ENCODE measurements at regions not wholly inside any gene's neighbourhood (a gene's known extent, or its start where the extent isn't known, plus 50 kb on each side); places are given as distances from the start of the nearest gene placed in this dataset.
"Not testable (repeated sequence)": the region's sequence is repeated elsewhere in the genome, so short reads cannot be mapped to it uniquely, and the experiment has no call there.

- DNase-seq: no peak
Observed at GRCh38 chr12:47340411-47341015, 260.8 kb upstream of the AMIGO2 start.

GRCh38 chr12:47337581-47337980 lies 257.8 kb upstream of the AMIGO2 start:
- DNase-seq: no peak

- not testable (repeated sequence) for DNase-seq
Observed at GRCh38 chr12:47333271-47333858, 253.6 kb upstream of the AMIGO2 start.

GRCh38 chr12:47328831-47329545 lies 249.2 kb upstream of the AMIGO2 start:
- no peak for DNase-seq

GRCh38 chr12:47326190-47326589 lies 246.4 kb upstream of the AMIGO2 start:
- no peak for DNase-seq

- no peak for DNase-seq
Observed at GRCh38 chr12:47323802-47324201, 244.0 kb upstream of the AMIGO2 start.

GRCh38 chr12:47321436-47321835 lies 241.7 kb upstream of the AMIGO2 start:
- DNase-seq: no peak

GRCh38 chr12:47319746-47320145 lies 240.0 kb upstream of the AMIGO2 start:
- DNase-seq: no peak

- no peak for DNase-seq
Observed at GRCh38 chr12:47318963-47319362, 239.2 kb upstream of the AMIGO2 start.

- no peak for DNase-seq
Observed at GRCh38 chr12:47317175-47317915, 237.6 kb upstream of the AMIGO2 start.

GRCh38 chr12:47316609-47317049 lies 236.9 kb upstream of the AMIGO2 start:
- DNase-seq: no peak

- no peak for DNase-seq
Observed at GRCh38 chr12:47314996-47315395, 235.2 kb upstream of the AMIGO2 start.

GRCh38 chr12:47312808-47313426 lies 233.2 kb upstream of the AMIGO2 start:
- DNase-seq: no peak

GRCh38 chr12:47312147-47312546 lies 232.4 kb upstream of the AMIGO2 start:
- DNase-seq: no peak

- no peak for DNase-seq
Observed at GRCh38 chr12:47311568-47311967, 231.8 kb upstream of the AMIGO2 start.

- DNase-seq: no peak
Observed at GRCh38 chr12:47311010-47311409, 231.3 kb upstream of the AMIGO2 start.

GRCh38 chr12:47308672-47309071 lies 228.9 kb upstream of the AMIGO2 start:
- DNase-seq: no peak

- no peak for DNase-seq
Observed at GRCh38 chr12:47307680-47308399, 228.1 kb upstream of the AMIGO2 start.

GRCh38 chr12:47306773-47307679 lies 227.3 kb upstream of the AMIGO2 start:
- not testable (repeated sequence) for DNase-seq

- no peak for DNase-seq
Observed at GRCh38 chr12:47306130-47306529, 226.4 kb upstream of the AMIGO2 start.

GRCh38 chr12:47305464-47305863 lies 225.7 kb upstream of the AMIGO2 start:
- DNase-seq: no peak
